Ascending aorta (tissue), 2 donors: ENCODE measurements at regions not wholly inside any gene's neighbourhood (a gene's known extent, or its start where the extent isn't known, plus 50 kb on each side); places are given as distances from the start of the nearest gene placed in this dataset.
A peak's percentile ranks its signal among the peaks of the same experiment; 100 is the strongest.

Experiments used
- DNase-seq, 2 donors: peaks; one replicate each; pipeline ENCODE4 v3.0.0-alpha.2; 2019; ENCODE audit warnings: low spot score in 2 of 2
- H3K27ac ChIP-seq, 2 donors: fragments of 200-600 bp; sonication (generic); one replicate each; pipeline ENCODE4 v1.5.1; 2016 to 2017; ENCODE audit warnings: mild to moderate bottlenecking in 1 of 2
- H3K27me3 ChIP-seq: fragments of 200-600 bp; sonication (generic); one replicate; pipeline ENCODE4 v1.5.1; 2017
- H3K36me3 ChIP-seq, 2 donors: fragments of 200-600 bp; sonication (generic); one replicate each; pipeline ENCODE4 v1.5.1; 2016
- H3K4me1 ChIP-seq, 2 donors: fragments of 200-600 bp; sonication (generic); one replicate each; pipeline ENCODE4 v1.5.1; 2016 to 2017; ENCODE audit warnings: mild to moderate bottlenecking in 1 of 2
- H3K4me3 ChIP-seq, 2 donors: fragments of 200-600 bp; sonication (generic); one replicate each; pipeline ENCODE4 v1.5.1; 2016 to 2017; ENCODE audit warnings: mild to moderate bottlenecking in 1 of 2
- H3K9me3 ChIP-seq, 2 donors: fragments of 200-600 bp; sonication (generic); one replicate each; pipeline ENCODE4 v1.5.1; 2016
- intact Hi-C: fragments of 100-400 bp; cut with DNase I; formaldehyde crosslinking; loops from one replicate; pipeline ENCODE4 v1.15.1; 2023
- TF ChIP-seq, protein P1 (sequence below), 3 experiments: fragments of 200-600 bp in 2 of 3; fragments of 450-650 bp in 1 of 3; sonication (generic) in 2 of 3; IDR thresholded peaks; one replicate each; pipeline ENCODE4 v1.5.1; 2016 to 2019; ENCODE audit warnings: antibody characterized with exemption in 3 of 3, mild to moderate bottlenecking in 1 of 3, moderate library complexity in 1 of 3

DNA sequence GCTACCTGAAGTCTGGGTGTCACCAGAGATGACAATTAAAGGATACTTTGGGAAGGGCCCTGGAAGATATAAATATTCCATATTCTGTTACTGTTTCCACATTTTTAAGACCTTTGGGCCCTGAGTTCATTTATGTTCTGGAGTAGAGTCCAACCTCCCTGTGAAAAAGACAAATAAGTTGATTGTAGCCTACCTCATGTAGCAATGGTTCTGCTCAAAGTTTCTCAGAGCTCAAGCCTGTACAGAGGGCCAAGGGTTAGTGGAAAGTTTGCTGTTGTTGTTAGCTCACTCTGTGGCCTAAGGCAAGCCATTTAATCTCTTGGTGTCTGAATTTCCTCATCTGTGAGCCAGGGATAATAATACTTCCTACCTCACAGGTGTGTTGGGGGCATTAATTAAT lies 284.7 kb upstream of the DDHD1 start:
- intact Hi-C loops: no loop called here
- no peak overlapping the region for H3K27ac ChIP-seq
- H3K9me3 ChIP-seq: no peaks in the 10 kb centered on the region
- no peaks in the 10 kb centered on the region for H3K36me3 ChIP-seq
- no peak overlapping the region for H3K4me3 ChIP-seq
- TF ChIP-seq, protein P1, sequence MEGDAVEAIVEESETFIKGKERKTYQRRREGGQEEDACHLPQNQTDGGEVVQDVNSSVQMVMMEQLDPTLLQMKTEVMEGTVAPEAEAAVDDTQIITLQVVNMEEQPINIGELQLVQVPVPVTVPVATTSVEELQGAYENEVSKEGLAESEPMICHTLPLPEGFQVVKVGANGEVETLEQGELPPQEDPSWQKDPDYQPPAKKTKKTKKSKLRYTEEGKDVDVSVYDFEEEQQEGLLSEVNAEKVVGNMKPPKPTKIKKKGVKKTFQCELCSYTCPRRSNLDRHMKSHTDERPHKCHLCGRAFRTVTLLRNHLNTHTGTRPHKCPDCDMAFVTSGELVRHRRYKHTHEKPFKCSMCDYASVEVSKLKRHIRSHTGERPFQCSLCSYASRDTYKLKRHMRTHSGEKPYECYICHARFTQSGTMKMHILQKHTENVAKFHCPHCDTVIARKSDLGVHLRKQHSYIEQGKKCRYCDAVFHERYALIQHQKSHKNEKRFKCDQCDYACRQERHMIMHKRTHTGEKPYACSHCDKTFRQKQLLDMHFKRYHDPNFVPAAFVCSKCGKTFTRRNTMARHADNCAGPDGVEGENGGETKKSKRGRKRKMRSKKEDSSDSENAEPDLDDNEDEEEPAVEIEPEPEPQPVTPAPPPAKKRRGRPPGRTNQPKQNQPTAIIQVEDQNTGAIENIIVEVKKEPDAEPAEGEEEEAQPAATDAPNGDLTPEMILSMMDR (IDR thresholded peaks at IDR 0.05): no peak
- no peaks in the 10 kb centered on the region for H3K27me3 ChIP-seq
- DNase-seq: no peak
- no peaks in the 10 kb centered on the region for H3K4me1 ChIP-seq

DNA sequence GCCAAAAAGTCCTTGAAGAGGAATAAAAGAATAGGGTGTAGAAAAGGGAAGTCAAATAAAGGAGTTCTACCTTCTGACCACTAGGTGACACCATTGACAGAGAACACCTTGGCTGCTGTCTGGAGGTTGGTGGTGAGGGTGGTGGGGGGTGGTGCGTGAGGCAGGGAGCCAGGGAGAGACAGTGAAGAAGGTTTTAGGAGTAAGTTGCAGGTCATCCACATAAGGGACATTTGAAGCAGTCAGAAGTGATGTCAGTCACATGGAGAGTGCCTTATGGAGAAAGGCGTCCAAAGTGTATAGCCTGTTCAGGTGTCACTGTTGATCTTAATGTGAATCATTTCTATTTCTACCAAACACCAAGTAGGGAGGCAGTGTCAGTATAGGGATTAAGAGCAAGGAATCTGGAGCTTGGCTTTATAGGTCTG lies 279.3 kb upstream of the DDHD1 start:
- Histone ChIP-seq H3K27me3 (no peaks in the 10 kb centered on the region), H3K9me3 (no peaks in the 10 kb centered on the region), H3K4me1 (no peaks in the 10 kb centered on the region), H3K36me3 (no peaks in the 10 kb centered on the region), H3K27ac (no peak overlapping the region), H3K4me3 (no peak overlapping the region)
- no peak for DNase-seq
- TF ChIP-seq, protein P1 (IDR thresholded peaks at IDR 0.05): peak in 1 of 3 experiments; percentile 15
- intact Hi-C loops: no loop called here

DNA sequence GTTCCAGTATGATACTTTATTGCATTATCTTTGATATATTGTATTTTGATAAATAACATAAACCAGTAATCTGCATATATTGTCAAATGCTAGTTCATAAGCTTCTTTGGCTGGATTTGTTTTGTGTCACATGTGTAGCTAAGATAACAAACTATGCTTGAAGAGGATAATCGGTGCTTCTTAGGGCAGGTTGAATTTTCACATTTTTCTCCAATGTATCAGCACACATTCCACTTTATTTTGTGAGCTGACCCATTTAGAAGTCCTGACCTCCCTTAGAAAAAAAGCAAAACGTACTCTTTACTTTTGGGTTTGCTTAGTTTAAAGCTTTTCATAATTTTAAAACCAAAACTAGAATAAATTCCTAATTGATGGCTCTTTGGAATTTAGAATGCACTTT lies 277.7 kb upstream of the DDHD1 start:
- Histone ChIP-seq H3K4me1 (no peaks in the 10 kb centered on the region), H3K27ac (no peak overlapping the region), H3K4me3 (no peak overlapping the region), H3K27me3 (no peaks in the 10 kb centered on the region), H3K36me3 (no peaks in the 10 kb centered on the region), H3K9me3 (no peaks in the 10 kb centered on the region)
- TF ChIP-seq, protein P1 (IDR thresholded peaks at IDR 0.05): no peak
- DNase-seq: no peak
- intact Hi-C loops: no loop called here

DNA sequence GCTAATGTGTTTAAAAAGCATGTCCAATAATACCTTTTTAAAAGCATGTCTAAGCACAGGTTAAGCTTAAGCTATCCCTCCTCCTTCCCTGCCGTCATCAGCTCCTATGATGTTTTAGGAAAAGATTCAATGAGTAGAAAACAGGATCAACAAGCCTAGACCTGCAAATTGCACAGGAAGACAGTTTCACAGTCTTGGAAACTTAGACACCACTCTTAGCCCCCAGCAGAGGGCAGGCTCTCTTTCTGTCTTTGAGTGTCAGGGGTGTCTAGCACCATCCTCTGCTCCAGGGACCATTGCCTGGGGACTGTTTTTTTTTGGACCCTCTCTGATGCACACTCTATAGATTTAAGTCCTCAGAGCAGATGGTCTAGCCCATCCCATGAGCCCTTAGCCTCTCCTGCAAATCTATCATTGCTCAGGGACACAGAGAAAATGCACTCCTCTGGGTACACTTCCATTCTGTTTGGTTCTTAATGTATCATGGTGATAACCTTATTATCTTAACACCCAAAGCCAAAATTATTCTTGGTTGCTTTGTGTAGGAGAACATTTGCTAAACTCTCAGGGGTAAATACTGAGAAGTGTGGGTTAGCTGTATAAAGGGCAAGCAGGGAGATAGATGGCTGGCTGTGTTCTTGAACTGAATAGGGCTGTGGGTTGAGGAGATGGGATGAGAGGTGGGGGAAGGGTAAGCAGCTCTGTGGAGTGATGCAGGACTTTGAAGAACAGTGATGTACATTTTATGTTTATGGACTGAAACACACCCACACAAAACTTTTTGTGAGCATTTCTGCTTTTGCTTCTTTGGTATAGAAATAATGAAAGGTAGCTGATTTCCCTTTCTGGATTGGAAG lies 259.9 kb upstream of the DDHD1 start:
- intact Hi-C loops: no loop called here

DNA sequence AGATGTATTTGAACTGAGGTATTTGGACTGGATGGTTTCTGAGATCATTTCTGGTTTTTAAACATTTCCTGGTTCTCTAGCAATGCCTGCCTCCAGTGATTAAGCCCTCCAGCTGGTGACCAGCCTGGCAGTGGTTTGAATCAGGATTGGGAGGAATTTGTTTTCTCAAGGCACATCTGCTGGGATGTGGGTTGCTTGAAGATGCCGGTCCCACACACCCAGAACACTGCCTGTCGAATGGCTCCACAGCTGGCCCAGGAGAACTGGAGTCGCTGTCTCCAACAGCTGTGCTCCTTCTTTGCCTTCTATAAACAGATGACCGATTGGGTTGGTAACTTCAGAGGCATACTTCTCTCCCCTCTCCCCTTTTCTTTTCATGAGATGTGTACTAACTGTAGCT lies 258.0 kb upstream of the DDHD1 start:
- Histone ChIP-seq H3K9me3 (no peaks in the 10 kb centered on the region), H3K4me1 (no peaks in the 10 kb centered on the region), H3K27ac (no peak overlapping the region), H3K4me3 (no peak overlapping the region), H3K27me3 (no peaks in the 10 kb centered on the region), H3K36me3 (no peaks in the 10 kb centered on the region)
- intact Hi-C loops: no loop called here
- DNase-seq: no peak
- TF ChIP-seq, protein P1 (IDR thresholded peaks at IDR 0.05): no peak

More for the DNA sequence above, 259.9 kb upstream of the DDHD1 start:
- Histone ChIP-seq H3K27me3 (no peaks in the 10 kb centered on the region), H3K4me3 (no peak overlapping the region), H3K27ac (no peak overlapping the region), H3K36me3 (no peaks in the 10 kb centered on the region), H3K4me1 (no peaks in the 10 kb centered on the region), H3K9me3 (no peaks in the 10 kb centered on the region)
- DNase-seq: no peak
- TF ChIP-seq, protein P1 (IDR thresholded peaks at IDR 0.05): peak in 1 of 3 experiments; percentile 8
